ENCODE measurements at regions not wholly inside any gene's neighbourhood (a gene's known extent, or its start where the extent isn't known, plus 50 kb on each side); places are given as distances from the start of the nearest gene placed in this dataset.

DNA sequence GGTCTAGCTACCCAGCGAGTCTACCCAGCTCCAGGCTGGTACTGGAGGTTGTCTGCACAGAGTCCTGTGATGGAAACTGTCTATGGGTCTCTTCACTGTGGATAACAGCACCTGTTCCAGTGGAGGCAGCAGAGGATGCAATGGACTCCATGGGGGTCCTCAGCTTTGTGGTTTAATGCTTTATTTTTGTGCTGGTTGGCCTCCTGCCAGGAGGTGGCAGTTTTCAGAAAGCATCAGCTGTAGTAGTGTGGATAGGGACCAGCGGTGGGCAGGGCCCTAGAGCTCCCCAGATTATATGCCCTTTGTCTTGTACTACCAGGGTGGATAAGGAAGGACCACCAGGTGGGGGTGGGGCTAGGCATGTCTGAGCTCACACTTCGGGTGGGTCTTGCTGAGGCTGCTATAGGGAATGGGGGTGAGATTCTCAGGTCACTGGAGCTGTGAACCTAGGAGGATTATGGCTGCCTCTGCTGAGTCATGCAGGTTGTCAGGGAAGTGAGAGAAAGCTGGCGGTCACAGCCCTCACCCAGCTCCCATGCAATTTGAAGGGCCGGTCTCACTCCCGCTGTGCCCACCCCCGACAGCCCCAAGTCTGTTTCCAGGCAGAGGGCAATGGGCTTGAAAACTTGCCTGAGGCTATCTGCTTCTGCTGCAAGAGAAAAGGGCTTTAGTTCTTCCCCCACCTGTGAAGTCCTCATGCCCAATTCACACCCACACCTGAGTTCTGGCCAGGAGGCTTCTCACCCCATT, 397.1 kb downstream of the TLE1 start:
- no peak for DNase-seq (ENCODE audit: low read depth in 2 of 3, low spot score in 2 of 3)

DNA sequence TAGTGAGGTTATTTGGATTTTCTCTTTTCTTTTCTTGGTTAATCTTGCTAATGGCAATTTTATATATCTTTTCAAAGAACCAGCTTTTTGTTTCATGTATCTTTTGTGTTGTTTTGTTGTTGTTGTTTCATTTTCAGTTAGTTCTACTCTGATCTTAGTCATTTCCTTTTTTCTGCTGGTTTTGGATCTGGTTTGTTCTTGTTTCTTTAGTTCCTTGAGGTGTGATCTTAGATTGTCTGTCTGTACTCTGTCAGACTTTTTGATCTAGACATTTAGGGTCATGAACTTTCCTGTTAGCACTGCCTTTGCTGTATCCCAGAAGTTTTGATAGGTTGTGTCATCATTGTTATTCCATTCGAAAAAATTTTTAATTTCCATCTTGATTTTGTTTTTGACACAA, 399.7 kb downstream of the TLE1 start:
- no peak for DNase-seq (ENCODE audit: low read depth in 2 of 3, low spot score in 2 of 3)

DNA sequence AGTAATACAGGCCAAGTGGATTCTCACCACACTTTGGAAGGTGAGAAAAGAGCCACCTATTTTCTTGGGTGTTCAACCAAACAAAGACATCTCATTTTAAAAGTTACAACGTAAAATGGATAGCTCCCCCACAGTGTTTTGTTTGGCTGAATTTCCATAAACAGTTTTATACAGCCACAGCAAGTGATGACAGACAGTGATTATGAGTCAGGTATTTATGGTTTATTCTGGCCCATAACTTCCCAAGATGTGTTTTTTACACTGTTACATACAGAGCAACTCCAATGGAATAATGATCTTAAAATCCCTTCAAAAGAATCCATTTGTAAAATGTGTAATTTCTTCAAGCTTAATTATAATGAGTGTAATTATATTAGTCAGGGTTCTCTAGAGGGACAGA, 421.3 kb downstream of the TLE1 start:
- DNase-seq (ENCODE audit: low read depth in 2 of 3, low spot score in 2 of 3) = no peak

DNA sequence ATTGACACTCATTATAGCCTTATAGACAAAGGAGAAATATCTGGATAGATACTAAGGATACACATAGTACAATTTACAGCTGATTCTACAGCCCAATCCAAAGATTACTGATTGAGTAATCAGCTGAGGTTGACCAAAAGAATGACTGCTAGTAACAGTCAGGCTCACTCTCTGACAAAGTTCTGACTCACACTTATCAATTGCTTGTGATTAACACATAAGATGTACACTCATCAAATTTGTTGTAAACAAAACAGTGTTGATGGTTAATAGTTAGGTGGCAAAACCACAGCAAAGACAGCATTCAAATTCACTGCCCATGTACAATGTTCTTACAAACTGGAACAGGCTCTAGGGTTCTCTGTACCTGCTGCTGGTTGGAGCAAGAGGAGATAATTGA, 422.7 kb downstream of the TLE1 start:
- DNase-seq (ENCODE audit: low read depth in 2 of 3, low spot score in 2 of 3) = no peak

DNA sequence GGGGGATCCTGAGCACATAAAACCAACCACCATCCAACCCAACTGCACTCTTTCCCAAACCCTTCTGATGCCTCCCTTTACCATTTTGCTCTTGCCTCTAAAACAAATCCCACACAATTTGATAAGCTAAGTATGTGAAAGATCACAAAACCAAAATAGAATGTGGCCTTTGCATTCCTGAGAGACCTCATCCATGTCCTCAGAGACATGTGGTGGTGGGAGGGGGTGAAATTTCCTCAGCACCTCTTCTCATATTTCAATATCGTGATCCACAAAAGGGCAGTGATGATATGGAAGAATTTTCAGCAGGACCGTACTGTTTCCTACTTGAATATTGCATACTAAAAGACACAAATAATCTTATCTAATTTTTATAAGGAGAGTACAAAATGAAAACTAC, 423.3 kb downstream of the TLE1 start:
- DNase-seq (ENCODE audit: low read depth in 2 of 3, low spot score in 2 of 3) = no peak

DNA sequence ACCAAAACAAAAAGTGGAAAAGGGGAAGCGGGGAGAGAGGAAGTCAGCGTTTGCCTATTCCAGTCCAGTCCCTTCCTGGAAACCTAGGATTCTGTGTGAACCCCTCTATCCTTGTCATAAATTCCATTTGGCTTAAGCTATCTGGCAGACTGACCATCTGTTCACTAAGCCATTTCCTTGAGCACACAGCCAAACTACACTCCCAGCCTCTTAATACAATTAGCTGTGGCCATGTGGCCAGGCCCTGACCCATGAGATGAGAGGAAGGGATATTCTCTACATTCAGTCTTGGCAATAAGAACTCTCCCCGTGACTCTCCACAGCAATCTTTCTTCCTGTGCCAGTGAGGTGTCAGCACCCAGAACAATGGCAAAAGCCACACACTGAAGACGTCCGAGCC, 424.8 kb downstream of the TLE1 start:
- no peak for DNase-seq (ENCODE audit: low read depth in 2 of 3, low spot score in 2 of 3)

DNA sequence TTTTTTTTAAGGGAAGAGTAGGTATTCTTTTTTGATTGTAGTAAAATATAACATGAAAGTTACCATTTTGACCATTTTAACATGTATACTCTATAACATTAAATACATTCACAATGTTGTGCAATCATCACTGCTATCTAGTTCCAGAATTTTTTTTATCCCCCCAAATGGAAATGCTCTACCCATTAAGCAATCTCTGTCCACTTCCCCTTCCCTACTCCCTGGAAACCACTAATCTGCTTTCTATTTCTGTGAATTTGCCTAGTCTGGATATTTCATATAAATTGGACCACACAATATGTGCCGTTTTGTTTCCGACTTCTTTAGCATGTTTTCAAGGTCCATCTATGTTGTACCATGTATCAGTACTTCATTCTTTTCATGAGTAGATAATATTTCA, 429.5 kb downstream of the TLE1 start:
- no peak for DNase-seq (ENCODE audit: low read depth in 2 of 3, low spot score in 2 of 3)

DNA sequence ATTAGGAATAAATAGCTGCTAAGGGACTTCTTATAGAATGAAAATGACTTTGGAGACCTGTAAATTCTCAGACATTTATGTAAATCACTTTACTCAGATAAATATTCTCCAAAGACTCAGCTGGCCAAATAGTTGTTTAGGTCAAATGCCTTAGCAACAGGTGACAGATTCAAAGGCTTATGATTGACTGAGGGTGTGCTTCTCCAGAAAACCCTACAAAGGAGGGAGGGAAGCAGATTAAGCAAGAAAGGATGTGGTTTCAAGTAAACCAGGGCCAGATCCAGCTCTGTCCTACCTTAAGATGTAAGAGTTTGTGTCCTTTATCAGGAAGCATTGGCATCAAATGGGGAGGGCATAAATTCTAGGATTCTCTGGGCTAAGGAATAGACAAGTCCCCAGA, 433.0 kb downstream of the TLE1 start:
- no peak for DNase-seq (ENCODE audit: low read depth in 2 of 3, low spot score in 2 of 3)

DNA sequence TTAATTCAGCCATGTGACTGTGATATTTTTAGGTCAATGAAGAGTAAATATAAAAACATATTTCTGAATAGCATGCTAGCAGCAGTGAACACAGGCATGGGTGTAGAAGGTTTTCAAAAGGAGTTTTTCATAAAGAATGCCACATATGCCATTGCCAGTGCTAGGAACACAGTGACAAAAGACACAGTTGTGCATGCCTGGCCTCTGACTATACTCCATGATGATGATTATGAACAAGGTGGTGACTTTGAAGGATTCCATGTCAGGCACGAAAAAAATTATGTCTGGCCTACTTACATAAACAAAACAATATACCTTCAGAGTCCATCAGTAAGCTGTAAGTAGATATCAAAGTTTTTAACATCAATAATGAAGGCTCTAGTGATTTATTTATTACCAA, 438.7 kb downstream of the TLE1 start:
- DNase-seq (ENCODE audit: low read depth in 2 of 3, low spot score in 2 of 3) = no peak

DNA sequence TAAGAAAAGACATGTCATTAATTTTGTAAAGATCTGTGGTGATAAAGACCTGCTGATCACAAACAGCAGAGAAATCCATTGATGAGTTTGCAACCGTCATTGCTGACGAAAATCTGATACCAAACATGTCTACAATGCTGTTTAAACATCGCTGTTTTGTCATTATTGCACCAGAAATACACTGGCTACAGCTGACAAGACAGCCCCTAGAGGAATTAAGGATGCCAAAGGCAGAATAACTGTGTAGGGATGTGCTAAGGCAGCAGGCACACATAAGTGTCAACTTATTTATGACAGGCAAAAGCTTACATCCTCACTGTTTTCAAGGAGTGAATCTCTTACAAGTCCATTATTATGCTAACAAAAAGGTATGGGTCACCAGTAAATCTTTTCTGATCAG, 439.3 kb downstream of the TLE1 start:
- DNase-seq (ENCODE audit: low read depth in 2 of 3, low spot score in 2 of 3) = no peak

DNA sequence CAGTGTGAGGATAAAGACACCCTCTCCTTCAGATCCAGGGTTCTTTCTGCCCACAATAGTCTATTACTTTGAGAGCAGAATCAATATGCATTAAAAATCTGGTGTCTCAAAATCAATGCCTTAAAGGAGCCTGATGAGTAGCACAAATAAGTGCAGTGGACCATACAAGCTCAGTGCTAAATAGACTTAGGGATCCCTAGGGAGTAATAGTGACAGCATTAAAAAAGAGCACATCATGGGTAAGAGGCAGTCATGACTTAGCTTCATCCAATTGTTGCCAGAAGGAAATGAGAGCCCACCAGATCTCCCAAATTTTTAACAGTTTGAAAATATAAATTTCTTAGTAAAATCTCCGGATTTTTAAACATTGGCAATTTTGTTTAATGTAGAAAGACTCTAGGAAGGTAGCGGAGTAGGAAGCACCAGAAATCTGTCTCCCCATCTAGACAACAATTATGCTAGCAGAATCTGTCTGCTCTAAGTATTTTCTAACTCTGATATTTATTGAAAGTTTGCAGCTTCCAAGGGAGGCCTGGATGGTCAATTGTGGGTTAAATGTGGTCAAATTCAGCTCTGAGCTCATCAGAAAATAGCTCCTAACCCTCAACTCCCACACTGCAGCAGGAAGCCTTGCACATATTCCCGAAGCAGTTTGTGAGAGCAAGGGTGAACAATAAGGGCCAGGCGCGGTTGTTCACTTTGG, 443.9 kb downstream of the TLE1 start:
- no peak for DNase-seq (ENCODE audit: low read depth in 2 of 3, low spot score in 2 of 3)

DNA sequence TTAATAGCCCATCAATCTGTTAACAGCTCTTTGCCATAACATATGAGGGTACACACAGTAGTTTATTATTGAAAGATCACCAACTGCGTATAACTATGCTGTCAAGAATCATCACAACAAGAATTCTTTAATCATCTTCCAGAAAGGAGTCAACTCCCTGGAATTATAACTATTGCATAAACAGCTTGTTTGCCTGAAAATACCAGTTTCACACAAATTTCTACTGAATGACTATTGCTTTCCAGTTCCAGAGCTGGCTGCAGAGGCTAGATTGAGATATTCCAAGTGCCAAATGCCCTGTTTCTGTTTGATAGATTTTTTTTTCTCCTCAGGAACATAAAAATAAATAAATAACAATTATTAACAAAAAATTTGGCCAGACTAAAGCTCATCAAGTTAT, 444.7 kb downstream of the TLE1 start:
- DNase-seq (ENCODE audit: low read depth in 2 of 3, low spot score in 2 of 3) = no peak

DNA sequence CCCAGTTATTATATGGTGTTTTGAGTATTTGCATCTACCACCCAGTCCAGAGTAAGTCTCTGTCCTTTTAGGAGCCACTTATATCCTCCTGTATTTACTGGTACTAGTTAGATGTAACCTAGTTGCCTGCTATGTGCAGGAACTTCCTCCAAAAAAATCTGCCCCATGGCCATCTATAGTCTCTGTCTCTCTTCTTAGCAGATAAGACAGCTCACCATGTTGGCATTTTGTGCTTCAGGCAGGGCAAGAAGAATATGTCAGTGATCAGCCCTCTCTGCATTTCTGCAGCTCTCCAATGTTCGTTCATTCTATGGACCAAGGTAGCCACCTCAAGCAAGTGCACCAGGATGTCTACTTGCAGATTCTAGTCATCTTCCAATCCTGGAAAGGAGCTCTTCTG, 446.5 kb downstream of the TLE1 start:
- DNase-seq (ENCODE audit: low read depth in 2 of 3, low spot score in 2 of 3) = no peak

DNA sequence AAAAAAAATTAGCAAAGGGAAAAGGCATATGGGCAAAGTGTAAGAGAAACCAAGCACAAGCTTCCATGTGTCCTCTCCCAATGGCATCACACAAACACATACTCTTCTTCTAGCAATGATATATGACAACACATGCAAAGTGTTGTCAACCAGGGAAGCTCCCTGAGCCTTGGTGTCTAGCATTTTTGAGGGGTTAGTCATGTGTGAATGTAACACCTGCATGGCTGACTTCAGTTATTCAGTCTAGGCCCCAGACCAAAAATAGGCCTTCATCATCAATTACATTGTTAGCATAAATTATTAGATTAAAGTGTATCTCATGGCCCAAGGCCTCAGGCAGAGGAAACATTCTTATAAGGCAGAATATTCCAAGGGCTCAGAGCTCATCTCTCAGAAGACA, 450.0 kb downstream of the TLE1 start:
- no peak for DNase-seq (ENCODE audit: low read depth in 2 of 3, low spot score in 2 of 3)

DNA sequence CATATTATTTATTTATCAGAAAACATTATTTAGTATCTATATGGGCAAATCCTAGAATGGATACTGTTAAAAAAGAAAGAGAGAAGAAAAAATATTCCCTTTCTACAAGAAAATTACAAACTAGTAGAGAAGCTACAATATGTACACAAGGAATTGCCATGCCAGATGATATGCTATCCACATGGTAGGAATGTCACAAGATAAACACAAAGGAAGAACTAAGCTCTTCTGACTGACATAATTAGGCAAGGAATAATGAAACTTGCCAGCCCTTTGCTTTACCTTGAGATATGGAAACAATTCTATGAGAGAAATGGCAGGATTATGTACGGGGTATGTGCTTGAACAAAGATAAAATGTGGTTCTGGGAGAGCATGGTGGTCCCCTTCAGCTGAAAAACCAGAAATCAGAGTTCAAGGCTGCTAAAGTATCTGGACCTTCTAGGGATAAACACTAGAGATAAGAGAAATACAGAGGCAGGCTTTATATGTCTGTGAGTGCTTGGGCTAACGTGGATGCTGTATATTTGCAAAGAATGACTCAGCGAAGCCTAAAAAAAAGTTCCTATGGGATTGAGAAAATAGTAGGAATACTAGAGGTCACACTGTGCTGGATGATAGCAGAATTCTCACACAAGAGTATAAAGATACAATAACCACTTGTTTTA, 451.6 kb downstream of the TLE1 start:
- DNase-seq (ENCODE audit: low read depth in 2 of 3, low spot score in 2 of 3) = no peak

DNA sequence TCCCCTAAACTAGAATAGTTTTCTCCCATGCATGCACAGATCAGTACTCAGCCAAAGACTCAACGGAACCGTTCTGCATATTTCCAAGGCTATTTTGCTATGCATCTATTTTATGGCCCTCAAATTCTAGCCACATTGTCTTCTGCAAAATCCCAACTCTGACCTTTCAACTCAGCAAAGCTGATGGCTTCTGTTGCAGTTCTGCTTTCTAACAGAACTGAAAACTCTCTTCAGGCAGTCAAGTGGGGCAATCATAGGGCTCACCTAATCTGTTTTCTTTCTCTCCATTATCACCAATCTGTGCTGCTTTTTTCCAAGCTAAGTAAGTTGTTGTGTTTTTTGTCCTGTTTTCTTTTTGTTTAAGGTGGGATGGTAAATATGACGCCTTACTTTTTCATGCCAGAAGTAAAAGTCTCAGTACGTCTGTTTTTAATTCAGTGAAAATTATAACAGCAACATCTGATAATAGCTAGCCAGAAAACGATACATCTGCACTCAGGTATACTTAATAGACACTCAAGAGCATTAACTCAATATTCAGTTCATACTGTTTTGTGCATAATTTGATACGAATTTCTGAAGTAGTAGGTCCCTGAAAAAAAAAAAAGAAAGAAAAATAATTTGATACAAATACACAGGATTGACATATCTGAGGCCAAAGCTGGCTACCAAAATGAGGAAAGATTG, 454.3 kb downstream of the TLE1 start:
- no peak for DNase-seq (ENCODE audit: low read depth in 2 of 3, low spot score in 2 of 3)

DNA sequence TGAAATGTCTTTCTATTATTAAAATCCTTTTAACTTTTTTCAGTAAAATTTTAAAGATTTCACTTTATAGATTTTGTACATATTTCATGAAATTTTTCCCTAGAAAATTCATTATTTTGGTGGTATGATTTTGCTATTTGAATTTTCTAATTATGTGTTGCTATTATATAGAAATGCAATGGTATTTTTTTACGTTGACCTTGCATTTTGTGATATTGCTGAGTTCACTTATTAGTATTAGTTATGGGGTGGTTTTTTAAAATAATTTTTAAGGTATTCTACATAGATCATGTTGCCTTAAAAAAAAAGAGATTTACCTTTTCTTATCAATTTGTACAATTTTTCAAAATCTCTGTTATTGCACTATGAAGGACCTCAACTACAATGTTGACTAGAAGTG, 458.3 kb downstream of the TLE1 start:
- no peak for DNase-seq (ENCODE audit: low read depth in 2 of 3, low spot score in 2 of 3)

DNA sequence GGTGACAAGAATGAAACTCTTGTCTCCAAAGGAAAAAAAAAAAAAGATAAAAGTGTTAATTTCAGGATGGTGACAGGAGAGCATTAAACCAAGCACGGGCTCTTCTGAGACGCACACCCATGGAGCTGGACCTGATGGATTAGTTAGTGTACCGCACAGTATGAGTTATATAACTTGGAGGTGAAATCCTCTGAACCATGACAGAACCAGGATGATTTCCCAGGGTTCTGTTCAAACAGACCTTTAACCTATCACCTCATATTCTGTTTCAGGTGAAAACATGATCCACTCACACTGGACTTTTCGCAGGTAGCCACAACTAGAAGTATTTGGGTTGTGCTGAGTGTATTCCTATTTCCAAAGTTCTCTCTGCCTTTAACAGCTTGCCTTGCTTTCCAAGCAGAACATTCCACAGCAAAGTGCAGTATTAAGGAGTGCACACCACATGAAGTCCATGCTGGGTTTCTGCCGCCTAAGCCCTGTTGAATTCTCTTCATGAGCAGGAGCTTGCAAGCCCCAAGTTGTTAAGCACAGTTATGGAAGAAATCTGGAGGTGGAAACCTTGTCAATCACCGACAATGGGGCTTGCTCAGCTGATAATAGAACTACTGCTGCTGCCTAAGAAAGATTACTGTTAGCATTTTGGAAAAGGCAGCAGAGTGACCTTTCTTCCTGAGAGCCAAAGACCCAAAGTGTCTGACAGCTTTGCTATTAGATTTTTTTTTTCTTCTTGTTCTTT, 461.7 kb downstream of the TLE1 start:
- no peak for DNase-seq (ENCODE audit: low read depth in 2 of 3, low spot score in 2 of 3)

DNA sequence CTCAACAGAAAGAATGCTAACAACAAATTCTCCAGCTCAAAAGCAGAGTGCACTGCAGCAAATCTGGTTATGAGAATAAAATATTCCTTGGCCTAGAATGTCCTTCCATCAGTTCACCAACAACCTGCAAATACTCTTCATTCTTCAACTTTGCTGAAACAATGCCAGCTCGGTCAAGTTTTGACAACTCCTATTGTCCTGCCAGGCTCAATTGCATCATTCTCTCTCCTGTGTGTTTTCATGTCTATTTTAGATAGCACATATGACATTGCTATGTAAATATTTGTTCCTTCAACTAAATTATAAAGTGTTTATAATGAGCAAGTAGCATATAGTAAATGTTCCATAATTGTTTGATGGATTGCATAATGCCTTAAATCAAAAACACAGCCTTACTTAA, 463.8 kb downstream of the TLE1 start:
- DNase-seq (ENCODE audit: low read depth in 2 of 3, low spot score in 2 of 3) = no peak

DNA sequence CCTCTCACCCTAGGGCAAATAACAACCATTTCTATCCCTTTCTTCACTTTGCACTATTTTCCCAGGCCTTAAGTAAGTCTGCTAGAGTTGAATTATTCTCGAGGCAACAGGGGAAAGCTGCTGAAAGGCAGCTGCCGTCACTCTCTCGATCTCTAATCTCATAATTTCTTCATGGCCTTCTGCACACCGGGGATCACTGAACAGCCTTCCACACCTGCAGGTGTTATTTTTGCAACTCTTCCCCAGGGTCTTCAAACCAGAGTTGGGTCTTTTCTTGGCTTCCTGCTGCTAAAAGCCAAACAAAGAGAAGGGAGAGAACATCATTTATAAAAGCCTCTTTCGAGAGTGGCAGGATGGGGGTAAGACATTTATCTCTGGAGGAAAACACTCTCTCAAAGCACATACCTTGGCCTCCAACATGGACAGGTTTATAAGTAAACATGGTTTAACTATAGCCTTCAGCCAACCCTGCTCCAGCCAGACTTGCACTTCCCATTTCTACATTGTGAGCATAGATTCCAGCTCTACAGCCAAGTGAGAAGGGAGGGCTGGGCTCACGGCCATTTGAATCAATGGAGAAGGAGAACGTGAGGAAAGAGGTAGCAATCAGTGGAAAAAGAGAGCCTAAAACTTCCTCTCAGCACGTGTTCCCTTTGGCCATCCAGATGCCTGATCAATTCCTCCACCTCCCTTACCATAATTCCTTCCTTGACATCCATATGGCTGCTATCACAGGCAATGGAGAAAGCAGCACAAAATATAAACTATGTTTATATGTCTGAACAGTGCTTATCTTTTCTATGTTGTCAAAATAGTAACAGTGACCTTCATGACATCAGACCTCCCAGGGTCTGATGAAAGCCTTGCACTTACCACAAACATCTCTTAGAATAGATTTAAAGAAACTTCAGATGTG, 464.9 kb downstream of the TLE1 start:
- no peak for DNase-seq (ENCODE audit: low read depth in 2 of 3, low spot score in 2 of 3)
